Activated CD8-positive, alpha-beta T cell treated with anti-CD3 and anti-CD28 coated beads for 36 hours (primary cell): ENCODE measurements at regions not wholly inside any gene's neighbourhood (a gene's known extent, or its start where the extent isn't known, plus 50 kb on each side); places are given as distances from the start of the nearest gene placed in this dataset.

Source experiments
- ATAC-seq: fragments of 200-7000 bp; cut with Tn5 transposase; one replicate; pipeline ENCODE4 v1.10.0; 2021; ENCODE audit warnings: mild to moderate bottlenecking, moderate library complexity
- CTCF ChIA-PET: fragments of 350-600 bp; sonication (Branson Sonifier 250); formaldehyde crosslinking; loops from one replicate; lab custom pipeline; 2021; ENCODE audit warnings: antibody characterized with exemption; lab: Charles Lee
- POLR2A ChIA-PET: fragments of 350-600 bp; sonication (Branson Sonifier 250); formaldehyde crosslinking; loops from one replicate; lab custom pipeline; 2021; ENCODE audit warnings: antibody characterized with exemption; lab: Charles Lee
- DNase-seq: peaks from one replicate; pipeline ENCODE4 v3.0.0-alpha.2; 2020
- H3K27ac Mint-ChIP-seq: one replicate; pipeline ENCODE4 v1.8.0; 2021; ENCODE audit warnings: mild to moderate bottlenecking, mixed read lengths
- H3K27me3 Mint-ChIP-seq: one replicate; pipeline ENCODE4 v1.8.0; 2021; ENCODE audit warnings: mixed read lengths
- H3K36me3 Mint-ChIP-seq: one replicate; pipeline ENCODE4 v1.8.0; 2021; ENCODE audit warnings: low read depth, mixed read lengths
- H3K4me1 Mint-ChIP-seq: one replicate; pipeline ENCODE4 v1.8.0; 2021; ENCODE audit warnings: low read depth, mixed read lengths
- H3K4me3 Mint-ChIP-seq: one replicate; pipeline ENCODE4 v1.8.0; 2021; ENCODE audit warnings: mild to moderate bottlenecking, moderate library complexity, mixed read lengths
- H3K9me3 Mint-ChIP-seq: one replicate; pipeline ENCODE4 v1.8.0; 2021; ENCODE audit warnings: mixed read lengths
- CTCF ChIP-seq: fragments of 200-600 bp; IDR thresholded peaks from one replicate; pipeline ENCODE4 v1.8.0; 2022; ENCODE audit warnings: antibody characterized with exemption, mild to moderate bottlenecking
- intact Hi-C: fragments of 100-400 bp; cut with micrococcal nuclease; formaldehyde crosslinking; loops from one replicate; pipeline ENCODE4 v1.10.0; 2022

- no peaks in the 10 kb centered on the region for H3K36me3 Mint-ChIP-seq
- no peak for TF ChIP-seq CTCF
- no peak for ATAC-seq
- ChIA-PET POLR2A (no interaction called here), CTCF (interaction anchor here (1.2 kb wide), 1 partner anchor 132 kb away, joined by 4 read pairs; no protein-coding TSS in a partner anchor)
- H3K4me3 Mint-ChIP-seq, result no peak overlapping the region
- DNase-seq, result no peak
- H3K4me1 Mint-ChIP-seq, result no peaks in the 10 kb centered on the region
- intact Hi-C loops, result no loop called here
- peaks cover 17% of the 10 kb centered on the region for H3K27me3 Mint-ChIP-seq
- no peak overlapping the region for H3K27ac Mint-ChIP-seq
- no peaks in the 10 kb centered on the region for H3K9me3 Mint-ChIP-seq
Measured at GRCh38 chr1:212532469-212533147, 76.0 kb upstream of the ATF3 start.

GRCh38 chr1:212533148-212533517 lies 75.4 kb upstream of the ATF3 start:
- DNase-seq, result no peak
- no peaks in the 10 kb centered on the region for H3K9me3 Mint-ChIP-seq
- H3K36me3 Mint-ChIP-seq, result no peaks in the 10 kb centered on the region
- H3K4me3 Mint-ChIP-seq, result no peak overlapping the region
- intact Hi-C loops, result no loop called here
- POLR2A ChIA-PET, result no interaction called here
- ATAC-seq, result no peak
- CTCF ChIA-PET, result no interaction called here
- no peaks in the 10 kb centered on the region for H3K4me1 Mint-ChIP-seq
- H3K27ac Mint-ChIP-seq, result no peak overlapping the region
- H3K27me3 Mint-ChIP-seq, result peaks cover 16% of the 10 kb centered on the region
- TF ChIP-seq CTCF, result no peak

- peaks cover 8% of the 10 kb centered on the region for H3K27me3 Mint-ChIP-seq
- ATAC-seq (no peak), DNase-seq (no peak)
- no peak overlapping the region for H3K4me3 Mint-ChIP-seq
- CTCF ChIA-PET, result no interaction called here
- no peaks in the 10 kb centered on the region for H3K36me3 Mint-ChIP-seq
- intact Hi-C loops, result no loop called here
- no peak for TF ChIP-seq CTCF
- POLR2A ChIA-PET, result no interaction called here
- no peak overlapping the region for H3K27ac Mint-ChIP-seq
- no peaks in the 10 kb centered on the region for H3K4me1 Mint-ChIP-seq
- no peaks in the 10 kb centered on the region for H3K9me3 Mint-ChIP-seq
Measured at GRCh38 chr1:212536586-212536985, 72.0 kb upstream of the ATF3 start.

- ATAC-seq (no peak), DNase-seq (no peak)
- Mint-ChIP-seq H3K36me3 (no peaks in the 10 kb centered on the region), H3K4me3 (no peak overlapping the region), H3K27me3 (peaks cover 8% of the 10 kb centered on the region), H3K4me1 (no peaks in the 10 kb centered on the region), H3K27ac (no peak overlapping the region), H3K9me3 (no peaks in the 10 kb centered on the region)
- intact Hi-C loops, result no loop called here
- no peak for TF ChIP-seq CTCF
- POLR2A ChIA-PET, result no interaction called here
- CTCF ChIA-PET, result interaction anchor here (0.9 kb wide), 1 partner anchor 82 kb away, joined by 5 read pairs; no protein-coding TSS in a partner anchor
Measured at GRCh38 chr1:212537610-212538009, 71.0 kb upstream of the ATF3 start.

GRCh38 chr1:212539737-212540430 lies 68.7 kb upstream of the ATF3 start:
- intact Hi-C loops, result no loop called here
- Mint-ChIP-seq H3K4me3 (no peak overlapping the region), H3K27ac (no peak overlapping the region), H3K9me3 (no peaks in the 10 kb centered on the region), H3K36me3 (no peaks in the 10 kb centered on the region), H3K4me1 (no peaks in the 10 kb centered on the region), H3K27me3 (peaks cover 13% of the 10 kb centered on the region)
- POLR2A ChIA-PET, result no interaction called here
- DNase-seq (no peak), ATAC-seq (no peak)
- CTCF ChIA-PET, result interaction anchor here (1.0 to 1.1 kb wide), 2 partner anchors 11 to 13 kb away, joined by 3 read pairs; no protein-coding TSS in a partner anchor
- TF ChIP-seq CTCF, result no peak
